GM12874 (cell line): ENCODE measurements at regions not wholly inside any gene's neighbourhood (a gene's known extent, or its start where the extent isn't known, plus 50 kb on each side); places are given as distances from the start of the nearest gene placed in this dataset.

ENCODE experiments used
- TF ChIP-seq, protein P1 (sequence below): IDR thresholded peaks from 2 replicates; pipeline ENCODE4 v1.5.1; 2011; ENCODE audit warnings: low read depth, mild to moderate bottlenecking, control low read depth, low read length, moderate library complexity; ENCODE audit not compliant: insufficient read depth

DNA sequence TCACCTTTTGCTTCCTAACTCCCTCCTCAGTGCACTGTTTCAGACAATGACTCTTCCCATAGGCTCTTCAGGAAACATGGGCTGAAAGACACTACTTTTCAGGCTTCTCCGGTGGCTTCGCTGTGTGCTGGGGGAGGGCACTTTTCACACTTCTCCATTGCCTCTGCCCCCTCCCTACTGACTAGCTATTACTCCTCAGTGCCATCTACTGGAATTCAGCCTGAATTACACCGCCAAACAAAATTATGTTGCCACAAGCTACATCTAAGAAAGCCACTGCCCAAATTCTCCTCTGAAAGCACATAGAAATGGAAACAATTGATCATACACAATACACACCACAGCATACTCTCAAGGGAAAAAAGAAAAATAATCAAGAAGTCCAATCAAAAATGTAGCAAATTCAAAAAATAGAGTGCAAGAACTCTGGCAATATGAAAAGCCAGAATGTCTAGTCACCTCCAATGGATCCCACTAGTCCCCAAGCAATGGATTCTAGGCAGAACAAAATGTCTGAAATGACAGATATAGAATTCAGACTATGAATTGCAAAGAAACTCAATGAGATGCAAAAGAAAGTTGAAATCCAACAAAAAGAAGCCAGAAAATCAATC lies 1139.4 kb upstream of the GYPC start:
- TF ChIP-seq, protein P1, sequence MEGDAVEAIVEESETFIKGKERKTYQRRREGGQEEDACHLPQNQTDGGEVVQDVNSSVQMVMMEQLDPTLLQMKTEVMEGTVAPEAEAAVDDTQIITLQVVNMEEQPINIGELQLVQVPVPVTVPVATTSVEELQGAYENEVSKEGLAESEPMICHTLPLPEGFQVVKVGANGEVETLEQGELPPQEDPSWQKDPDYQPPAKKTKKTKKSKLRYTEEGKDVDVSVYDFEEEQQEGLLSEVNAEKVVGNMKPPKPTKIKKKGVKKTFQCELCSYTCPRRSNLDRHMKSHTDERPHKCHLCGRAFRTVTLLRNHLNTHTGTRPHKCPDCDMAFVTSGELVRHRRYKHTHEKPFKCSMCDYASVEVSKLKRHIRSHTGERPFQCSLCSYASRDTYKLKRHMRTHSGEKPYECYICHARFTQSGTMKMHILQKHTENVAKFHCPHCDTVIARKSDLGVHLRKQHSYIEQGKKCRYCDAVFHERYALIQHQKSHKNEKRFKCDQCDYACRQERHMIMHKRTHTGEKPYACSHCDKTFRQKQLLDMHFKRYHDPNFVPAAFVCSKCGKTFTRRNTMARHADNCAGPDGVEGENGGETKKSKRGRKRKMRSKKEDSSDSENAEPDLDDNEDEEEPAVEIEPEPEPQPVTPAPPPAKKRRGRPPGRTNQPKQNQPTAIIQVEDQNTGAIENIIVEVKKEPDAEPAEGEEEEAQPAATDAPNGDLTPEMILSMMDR = peak; percentile 59

DNA sequence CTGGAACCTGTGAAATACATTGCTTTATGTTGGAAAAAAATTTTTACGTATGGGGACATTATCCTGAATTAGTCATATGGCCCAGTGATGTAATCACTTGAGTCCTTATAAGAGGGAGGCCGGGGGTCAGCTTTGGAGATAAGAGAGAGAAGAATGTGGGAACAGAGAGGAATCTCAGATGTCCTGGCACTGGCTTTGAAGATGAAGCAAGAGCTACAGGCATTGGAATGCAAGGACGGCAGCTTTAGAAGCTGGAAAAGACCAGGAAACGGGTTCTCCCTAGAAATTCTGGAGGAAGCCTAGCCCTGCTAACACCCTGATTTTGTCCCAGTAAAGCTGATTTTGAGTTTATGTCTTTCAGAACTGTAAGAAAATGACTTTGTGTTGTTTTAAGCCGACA lies 1129.9 kb upstream of the GYPC start:
- TF ChIP-seq, protein P1 = no peak

- TF ChIP-seq, protein P1 = no peak
Observed at GRCh38 chr2:125535089-125535488, 1120.9 kb upstream of the GYPC start.

DNA sequence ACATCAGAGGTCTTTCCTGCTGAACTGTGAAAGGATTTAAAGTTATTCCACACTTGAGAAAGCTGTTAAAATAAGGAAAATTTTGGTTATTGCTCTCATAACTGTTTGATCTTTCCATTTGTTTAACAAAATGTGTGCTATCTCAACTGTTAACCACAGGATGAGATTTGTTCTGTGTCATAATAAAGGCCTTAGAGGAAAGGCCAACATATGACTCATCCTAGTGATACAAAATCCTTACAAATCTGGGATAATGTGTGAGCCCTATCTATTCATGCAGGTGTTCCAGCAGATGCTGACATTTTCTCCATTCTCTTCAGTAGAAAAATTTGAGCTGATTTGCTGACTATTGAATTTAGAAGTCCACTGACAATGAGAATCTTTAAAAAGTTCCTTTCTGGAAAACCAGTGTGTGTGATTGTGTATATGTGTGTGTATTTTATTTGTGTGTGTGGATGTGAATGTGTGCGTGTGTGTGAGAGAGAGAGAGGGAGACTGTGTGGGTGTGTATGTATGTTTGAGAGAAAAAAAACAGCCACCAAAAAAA lies 1111.9 kb upstream of the GYPC start:
- TF ChIP-seq, protein P1 = no peak

- TF ChIP-seq, protein P1 = no peak
Observed at GRCh38 chr2:125553768-125554167, 1102.2 kb upstream of the GYPC start.

DNA sequence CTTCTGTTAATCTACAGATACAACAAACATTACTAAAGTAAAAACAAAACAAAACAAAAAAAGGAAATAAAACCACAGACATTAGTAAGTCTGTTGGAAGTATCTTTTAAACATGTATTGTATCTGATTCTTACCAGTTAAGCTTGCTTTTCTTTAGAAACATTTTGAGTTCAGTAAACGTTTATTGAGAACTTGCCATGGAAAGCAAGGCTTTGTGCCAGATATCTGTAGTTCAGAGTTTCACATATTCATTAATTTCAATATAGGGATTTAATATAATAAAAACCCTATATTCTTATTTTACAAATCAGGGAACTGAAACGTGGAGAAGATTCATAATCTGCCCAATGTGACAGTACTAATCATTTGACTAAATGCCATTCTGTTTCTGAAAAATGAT lies 1101.0 kb upstream of the GYPC start:
- TF ChIP-seq, protein P1 = no peak

- TF ChIP-seq, protein P1 = no peak
Observed at GRCh38 chr2:125559186-125559585, 1096.8 kb upstream of the GYPC start.
